ENCODE measurements at regions not wholly inside any gene's neighbourhood (a gene's known extent, or its start where the extent isn't known, plus 50 kb on each side); places are given as distances from the start of the nearest gene placed in this dataset.

DNA sequence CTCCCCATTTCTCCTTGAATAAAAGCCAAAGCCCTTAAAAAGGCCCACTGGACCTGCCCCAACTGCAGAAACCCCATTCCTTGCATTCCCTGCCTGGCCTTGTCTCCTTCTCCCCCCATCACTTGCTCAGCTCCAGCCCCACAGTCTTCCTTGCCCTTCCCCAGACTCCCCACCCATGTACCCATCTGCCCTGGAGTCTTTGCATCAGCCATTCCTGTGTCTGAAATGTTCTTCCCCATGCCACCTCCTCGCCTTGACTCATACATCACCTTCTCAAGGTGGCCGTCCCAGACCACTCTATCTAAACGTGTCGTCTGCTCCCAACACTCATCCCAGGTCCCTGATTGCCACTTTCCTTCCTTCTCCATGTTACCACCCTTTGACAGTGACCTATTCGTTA lies 77.4 kb upstream of the SHANK2 start:
- Histone ChIP-seq H3K36me3 (ENCODE audit: control insufficient read depth in 2 of 2, extremely low read depth in 1 of 2, insufficient read depth in 2 of 2, low read length in 2 of 2) (no peaks in the 10 kb centered on the region), H3K27ac (ENCODE audit: control insufficient read depth, insufficient read depth, low read length) (no peak overlapping the region), H3K4me3 (ENCODE audit: control insufficient read depth in 2 of 3, extremely low read depth in 1 of 3, insufficient read depth in 2 of 3, low read depth in 1 of 3, low read length in 3 of 3) (no peak overlapping the region), H3K9ac (ENCODE audit: control insufficient read depth, extremely low read depth, insufficient read depth, low read length) (no peak overlapping the region), H3K9me3 (ENCODE audit: control insufficient read depth, low read depth, low read length) (no peaks in the 10 kb centered on the region), H2AFZ (ENCODE audit: control insufficient read depth, low read length) (no peak overlapping the region), H4K20me1 (ENCODE audit: control insufficient read depth, extremely low read depth, insufficient read depth, low read length) (no peaks in the 10 kb centered on the region), H3K9me1 (ENCODE audit: control insufficient read depth, extremely low read depth, insufficient read depth, low read length) (no peaks in the 10 kb centered on the region), H3K4me1 (ENCODE audit: control insufficient read depth, extremely low read depth, insufficient read depth, low read length) (no peaks in the 10 kb centered on the region), H3K27me3 (ENCODE audit: control insufficient read depth, extremely low read depth, insufficient read depth, low read length) (no peaks in the 10 kb centered on the region), H3K4me2 (ENCODE audit: control insufficient read depth, extremely low read depth, insufficient read depth, low read depth, low read length) (no peak overlapping the region), H3K79me2 (ENCODE audit: control insufficient read depth, insufficient read depth, low read length) (no peaks in the 10 kb centered on the region)
- TF ChIP-seq EZH2 (IDR thresholded peaks at IDR 0.05; ENCODE audit: low read length): no peak
- TF ChIP-seq, protein P1, sequence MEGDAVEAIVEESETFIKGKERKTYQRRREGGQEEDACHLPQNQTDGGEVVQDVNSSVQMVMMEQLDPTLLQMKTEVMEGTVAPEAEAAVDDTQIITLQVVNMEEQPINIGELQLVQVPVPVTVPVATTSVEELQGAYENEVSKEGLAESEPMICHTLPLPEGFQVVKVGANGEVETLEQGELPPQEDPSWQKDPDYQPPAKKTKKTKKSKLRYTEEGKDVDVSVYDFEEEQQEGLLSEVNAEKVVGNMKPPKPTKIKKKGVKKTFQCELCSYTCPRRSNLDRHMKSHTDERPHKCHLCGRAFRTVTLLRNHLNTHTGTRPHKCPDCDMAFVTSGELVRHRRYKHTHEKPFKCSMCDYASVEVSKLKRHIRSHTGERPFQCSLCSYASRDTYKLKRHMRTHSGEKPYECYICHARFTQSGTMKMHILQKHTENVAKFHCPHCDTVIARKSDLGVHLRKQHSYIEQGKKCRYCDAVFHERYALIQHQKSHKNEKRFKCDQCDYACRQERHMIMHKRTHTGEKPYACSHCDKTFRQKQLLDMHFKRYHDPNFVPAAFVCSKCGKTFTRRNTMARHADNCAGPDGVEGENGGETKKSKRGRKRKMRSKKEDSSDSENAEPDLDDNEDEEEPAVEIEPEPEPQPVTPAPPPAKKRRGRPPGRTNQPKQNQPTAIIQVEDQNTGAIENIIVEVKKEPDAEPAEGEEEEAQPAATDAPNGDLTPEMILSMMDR (optimal IDR thresholded peaks at IDR 0.05 in 1 of 3, IDR thresholded peaks at IDR 0.05 in 1 of 3, conservative IDR thresholded peaks at IDR 0.05 in 1 of 3; ENCODE audit: extremely low read depth in 1 of 3, insufficient read depth in 2 of 3, low read length in 3 of 3): no peak
- FAIRE-seq (no peak), DNase-seq (ENCODE audit: low read depth, low spot score) (no peak)
- dilution Hi-C loops (cut with MboI; ENCODE audit: extremely low pct_ligation_motif_present, low sequenced_read_pairs): no loop called here

DNA sequence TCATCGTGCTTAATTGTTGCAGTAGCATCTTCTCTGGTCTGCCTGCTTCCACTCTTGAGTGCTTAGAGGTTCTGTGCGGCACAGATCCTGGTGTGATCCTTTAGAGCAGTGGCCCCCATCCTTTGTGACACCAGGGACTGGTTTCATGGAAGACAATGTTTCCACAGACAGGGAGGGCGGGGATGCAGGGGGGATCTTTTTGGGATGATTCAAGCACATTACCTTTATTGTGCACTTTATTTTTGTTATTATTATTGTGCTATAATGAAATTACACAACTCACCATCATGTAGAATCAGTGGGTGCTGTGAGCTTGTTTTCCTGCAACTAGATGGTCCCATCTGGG lies 76.8 kb upstream of the SHANK2 start:
- Histone ChIP-seq H3K36me3 (ENCODE audit: control insufficient read depth in 2 of 2, extremely low read depth in 1 of 2, insufficient read depth in 2 of 2, low read length in 2 of 2) (no peaks in the 10 kb centered on the region), H3K79me2 (ENCODE audit: control insufficient read depth, insufficient read depth, low read length) (no peaks in the 10 kb centered on the region), H3K27me3 (ENCODE audit: control insufficient read depth, extremely low read depth, insufficient read depth, low read length) (no peaks in the 10 kb centered on the region), H3K9me3 (ENCODE audit: control insufficient read depth, low read depth, low read length) (no peaks in the 10 kb centered on the region), H3K9ac (ENCODE audit: control insufficient read depth, extremely low read depth, insufficient read depth, low read length) (no peak overlapping the region), H4K20me1 (ENCODE audit: control insufficient read depth, extremely low read depth, insufficient read depth, low read length) (no peaks in the 10 kb centered on the region), H3K4me2 (ENCODE audit: control insufficient read depth, extremely low read depth, insufficient read depth, low read depth, low read length) (no peak overlapping the region), H2AFZ (ENCODE audit: control insufficient read depth, low read length) (no peak overlapping the region), H3K4me1 (ENCODE audit: control insufficient read depth, extremely low read depth, insufficient read depth, low read length) (no peaks in the 10 kb centered on the region), H3K27ac (ENCODE audit: control insufficient read depth, insufficient read depth, low read length) (no peak overlapping the region), H3K9me1 (ENCODE audit: control insufficient read depth, extremely low read depth, insufficient read depth, low read length) (no peaks in the 10 kb centered on the region), H3K4me3 (ENCODE audit: control insufficient read depth in 2 of 3, extremely low read depth in 1 of 3, insufficient read depth in 2 of 3, low read depth in 1 of 3, low read length in 3 of 3) (no peak overlapping the region)
- FAIRE-seq (no peak), DNase-seq (ENCODE audit: low read depth, low spot score) (no peak)
- dilution Hi-C loops (cut with MboI; ENCODE audit: extremely low pct_ligation_motif_present, low sequenced_read_pairs): no loop called here
- TF ChIP-seq, protein P1 (optimal IDR thresholded peaks at IDR 0.05 in 1 of 3, IDR thresholded peaks at IDR 0.05 in 1 of 3, conservative IDR thresholded peaks at IDR 0.05 in 1 of 3; ENCODE audit: extremely low read depth in 1 of 3, insufficient read depth in 2 of 3, low read length in 3 of 3): no peak
- no peak for TF ChIP-seq EZH2 (IDR thresholded peaks at IDR 0.05; ENCODE audit: low read length)
